H9 (cell line): ENCODE measurements at regions not wholly inside any gene's neighbourhood (a gene's known extent, or its start where the extent isn't known, plus 50 kb on each side); places are given as distances from the start of the nearest gene placed in this dataset.

Experiments
- DNase-seq: peaks from one replicate; pipeline ENCODE4 v3.0.0-alpha.2; 2017
- H2AFZ ChIP-seq: one replicate; pipeline ENCODE4 v1.6.1; 2013; ENCODE audit warnings: mild to moderate bottlenecking, low read length, control low read depth, moderate library complexity
- H2AK5ac ChIP-seq: 2 replicates; pipeline ENCODE4 v1.6.1; 2013; ENCODE audit warnings: low read length, control low read depth, mixed read lengths; ENCODE audit not compliant: insufficient read length
- H2BK120ac ChIP-seq: one replicate; pipeline ENCODE4 v1.6.1; 2013; ENCODE audit warnings: low read depth, mild to moderate bottlenecking, low read length, control low read depth, inconsistent platforms; ENCODE audit not compliant: poor library complexity, severe bottlenecking
- H2BK12ac ChIP-seq: 2 replicates; pipeline ENCODE4 v1.6.1; 2013; ENCODE audit warnings: low read length, control low read depth, mixed read lengths, low read depth; ENCODE audit not compliant: insufficient read length
- H2BK15ac ChIP-seq: 2 replicates; pipeline ENCODE4 v1.6.1; 2013; ENCODE audit warnings: low read depth, low read length, control low read depth
- H2BK20ac ChIP-seq: one replicate; pipeline ENCODE4 v1.6.1; 2013; ENCODE audit warnings: low read depth, mild to moderate bottlenecking, low read length, control low read depth, inconsistent platforms; ENCODE audit not compliant: poor library complexity, severe bottlenecking
- H2BK5ac ChIP-seq: 2 replicates; pipeline ENCODE4 v1.6.1; 2013; ENCODE audit warnings: low read length, control low read depth, mixed read lengths; ENCODE audit not compliant: insufficient read length
- H3K14ac ChIP-seq: 2 replicates; pipeline ENCODE4 v1.6.1; 2013; ENCODE audit warnings: low read length, control low read depth; ENCODE audit not compliant: insufficient read depth
- H3K18ac ChIP-seq: 2 replicates; pipeline ENCODE4 v1.6.1; 2013; ENCODE audit warnings: low read depth, mild to moderate bottlenecking, mixed read lengths, low read length, control low read depth; ENCODE audit not compliant: insufficient read length
- H3K23ac ChIP-seq: 2 replicates; pipeline ENCODE4 v1.6.1; 2013; ENCODE audit warnings: low read length, control low read depth, mixed read lengths, low read depth; ENCODE audit not compliant: insufficient read length
- H3K23me2 ChIP-seq: 2 replicates; pipeline ENCODE4 v1.6.1; 2013; ENCODE audit warnings: low read depth, mild to moderate bottlenecking, mixed read lengths, low read length, control low read depth; ENCODE audit not compliant: insufficient read length, poor library complexity, severe bottlenecking
- H3K27ac ChIP-seq: 2 replicates; pipeline ENCODE4 v1.5.1; 2013; ENCODE audit warnings: low read length, control low read depth, mixed read lengths, low read depth; ENCODE audit not compliant: insufficient read length
- H3K27me3 ChIP-seq: 2 replicates; pipeline ENCODE4 v1.6.1; 2013; ENCODE audit warnings: low read length, control low read depth, inconsistent platforms; ENCODE audit not compliant: insufficient read depth
- H3K4ac ChIP-seq: 2 replicates; pipeline ENCODE4 v1.6.1; 2013; ENCODE audit warnings: low read depth, mild to moderate bottlenecking, control low read depth, inconsistent platforms, low read length, moderate library complexity
- H3K4me1 ChIP-seq: 2 replicates; pipeline ENCODE4 v1.6.1; 2013; ENCODE audit warnings: low read length, control low read depth, inconsistent platforms; ENCODE audit not compliant: insufficient read depth
- H3K4me2 ChIP-seq: 2 replicates; pipeline ENCODE4 v1.6.1; 2013; ENCODE audit warnings: low read length, control low read depth, mixed read lengths; ENCODE audit not compliant: insufficient read length, insufficient read depth
- H3K56ac ChIP-seq: 2 replicates; pipeline ENCODE4 v1.6.1; 2013; ENCODE audit warnings: low read depth, mild to moderate bottlenecking, mixed read lengths, low read length, control low read depth; ENCODE audit not compliant: insufficient read length
- H3K79me1 ChIP-seq: 2 replicates; pipeline ENCODE4 v1.6.1; 2013; ENCODE audit warnings: low read depth, mild to moderate bottlenecking, moderate library complexity, low read length, control low read depth, inconsistent platforms; ENCODE audit not compliant: insufficient read depth, poor library complexity, severe bottlenecking
- H3K79me2 ChIP-seq: 2 replicates; pipeline ENCODE4 v1.6.1; 2013; ENCODE audit warnings: low read length, control low read depth, inconsistent platforms; ENCODE audit not compliant: insufficient read depth
- H3K9ac ChIP-seq: 2 replicates; pipeline ENCODE4 v1.6.1; 2013; ENCODE audit warnings: low read length, control low read depth, mixed read lengths; ENCODE audit not compliant: insufficient read length; ENCODE audit errors: extremely low read depth
- H3K9me3 ChIP-seq: one replicate; pipeline ENCODE4 v1.6.1; 2013; ENCODE audit warnings: low read depth, low read length, inconsistent platforms; ENCODE audit not compliant: control insufficient read depth
- H3T11ph ChIP-seq: one replicate; pipeline ENCODE4 v1.6.1; 2013; ENCODE audit warnings: mild to moderate bottlenecking, low read length, control low read depth, inconsistent platforms
- H4K20me1 ChIP-seq: one replicate; pipeline ENCODE4 v1.6.1; 2013; ENCODE audit not compliant: control insufficient read depth, insufficient read length, insufficient read depth
- H4K5ac ChIP-seq: 2 replicates; pipeline ENCODE4 v1.6.1; 2013; ENCODE audit warnings: low read depth, mild to moderate bottlenecking, mixed read lengths, low read length, control low read depth; ENCODE audit not compliant: insufficient read length
- H4K8ac ChIP-seq: replicated peaks from 2 replicates; pipeline ENCODE4 v1.6.1; 2013; ENCODE audit warnings: low read length, control low read depth, mixed read lengths, low read depth; ENCODE audit not compliant: insufficient read length
- H4K91ac ChIP-seq: 2 replicates; pipeline ENCODE4 v1.6.1; 2013; ENCODE audit warnings: low read depth, mild to moderate bottlenecking, moderate library complexity, mixed read lengths, low read length, control low read depth; ENCODE audit not compliant: insufficient read length
- H3K27ac Mint-ChIP-seq, 3 experiments: 2 replicates in 2 of 3; 3 replicates in 1 of 3; pipeline ENCODE4 v1.8.0; 2020 to 2021; ENCODE audit warnings: mixed read lengths in 3 of 3, mild to moderate bottlenecking in 1 of 3, moderate library complexity in 1 of 3
- H3K27me3 Mint-ChIP-seq: 2 replicates; pipeline ENCODE4 v1.8.0; 2021; ENCODE audit warnings: low read depth, mild to moderate bottlenecking, moderate library complexity, mixed read lengths
- H3K36me3 Mint-ChIP-seq, 3 experiments: 2 replicates in 2 of 3; 3 replicates in 1 of 3; pipeline ENCODE4 v1.8.0; 2020 to 2021; ENCODE audit warnings: low read depth in 3 of 3, mixed read lengths in 3 of 3; ENCODE audit not compliant: insufficient read depth in 1 of 3
- H3K4me1 Mint-ChIP-seq, 2 experiments: 2 replicates each; pipeline ENCODE4 v1.8.0; 2020; ENCODE audit warnings: mixed read lengths in 2 of 2
- H3K4me3 Mint-ChIP-seq, 2 experiments: 2 replicates in 1 of 2; 3 replicates in 1 of 2; pipeline ENCODE4 v1.8.0; 2020 to 2021; ENCODE audit warnings: mild to moderate bottlenecking in 2 of 2, mixed read lengths in 2 of 2, moderate library complexity in 1 of 2
- H3K9me3 Mint-ChIP-seq, 2 experiments: 2 replicates in 1 of 2; 3 replicates in 1 of 2; pipeline ENCODE4 v1.8.0; 2020; ENCODE audit warnings: mild to moderate bottlenecking in 2 of 2, mixed read lengths in 2 of 2, moderate library complexity in 1 of 2
- CTCF ChIP-seq: fragments of 200-600 bp; sonication (generic); conservative IDR thresholded peaks from 3 replicates; pipeline ENCODE4 v1.8.0; 2021; ENCODE audit warnings: antibody characterized with exemption, mild to moderate bottlenecking
- WGBS: extraction: QIAGEN DNeasy Blood & Tissue Kit; methylation state at CpG from one replicate; pipeline ENCODE4 v1.1.7; 2013; ENCODE audit warnings: missing lambda C conversion rate, low lambda C conversion rate, mixed read lengths; ENCODE audit not compliant: insufficient read length; ENCODE audit errors: extremely low coverage; 5-methylcytosine and 5-hydroxymethylcytosine counted together

- Histone ChIP-seq H3K27ac (no peak overlapping the region), H4K8ac (no peak overlapping the region), H2BK120ac (no peak overlapping the region), H3K23ac (no peak overlapping the region), H4K20me1 (no peaks in the 10 kb centered on the region), H3K4me1 (peaks cover 2% of the 10 kb centered on the region; the same call in 1 of the 2 replicates), H3K4me2 (no peak overlapping the region), H3K14ac (no peak overlapping the region), H3K56ac (no peak overlapping the region), H3K79me1 (no peaks in the 10 kb centered on the region), H2BK12ac (no peak overlapping the region), H3K9ac (no peak overlapping the region), H3K18ac (no peak overlapping the region), H3K9me3 (no peaks in the 10 kb centered on the region), H2BK20ac (no peak overlapping the region), H2BK15ac (no peak overlapping the region), H3T11ph (no peak overlapping the region), H3K4ac (no peak overlapping the region), H3K23me2 (no peaks in the 10 kb centered on the region), H2AK5ac (no peak overlapping the region), H4K5ac (no peak overlapping the region), H3K27me3 (no peaks in the 10 kb centered on the region), H4K91ac (no peak overlapping the region), H2AFZ (no peak overlapping the region), H2BK5ac (no peak overlapping the region), H3K79me2 (no peaks in the 10 kb centered on the region)
- WGBS = no CpG with 5 or more reads among the region's 7 CpGs
- Mint-ChIP-seq H3K27ac (no peak overlapping the region), H3K27me3 (peaks cover 9% of the 10 kb centered on the region), H3K36me3 (no peaks in the 10 kb centered on the region), H3K9me3 (no peaks in the 10 kb centered on the region; a peak in 2 of 5 replicates), H3K4me3 (no peak overlapping the region), H3K4me1 (peaks cover 21 to 25% of the 10 kb centered on the region in 2 experiments)
- no peak for DNase-seq
- no peak for TF ChIP-seq CTCF
Measured at GRCh38 chr12:94775710-94776109, 125.4 kb upstream of the TMCC3 start.
